ENCODE measurements at regions not wholly inside any gene's neighbourhood (a gene's known extent, or its start where the extent isn't known, plus 50 kb on each side); places are given as distances from the start of the nearest gene placed in this dataset.
"Not testable (repeated sequence)": the region's sequence is repeated elsewhere in the genome, so short reads cannot be mapped to it uniquely, and the experiment has no call there.

GRCh38 chr6:144896871-144897270 lies 611.7 kb downstream of the UTRN start:
- no peak for DNase-seq

- DNase-seq = no peak
These were observed 612.3 kb downstream of the UTRN start for GRCh38 chr6:144897441-144897921.

- DNase-seq = no peak
These were observed 613.0 kb downstream of the UTRN start for GRCh38 chr6:144898052-144898689.

- no peak for DNase-seq
These were observed 613.6 kb downstream of the UTRN start for GRCh38 chr6:144898741-144899140.

GRCh38 chr6:144899161-144899560 lies 614.0 kb downstream of the UTRN start:
- DNase-seq = no peak

GRCh38 chr6:144901412-144901811 lies 616.3 kb downstream of the UTRN start:
- DNase-seq = no peak

GRCh38 chr6:144908004-144908403 lies 622.9 kb downstream of the UTRN start:
- DNase-seq = no peak

GRCh38 chr6:144909753-144910285 lies 624.7 kb downstream of the UTRN start:
- DNase-seq = no peak

- no peak for DNase-seq
These were observed 626.2 kb downstream of the UTRN start for GRCh38 chr6:144911322-144911721.

GRCh38 chr6:144912474-144912873 lies 627.3 kb downstream of the UTRN start:
- DNase-seq = no peak

- no peak for DNase-seq
These were observed 632.9 kb downstream of the UTRN start for GRCh38 chr6:144918073-144918472.

GRCh38 chr6:144919560-144919959 lies 634.4 kb downstream of the UTRN start:
- DNase-seq = no peak

- no peak for DNase-seq
These were observed 635.3 kb downstream of the UTRN start for GRCh38 chr6:144920391-144920961.

GRCh38 chr6:144921206-144921975 lies 636.3 kb downstream of the UTRN start:
- DNase-seq = no peak

GRCh38 chr6:144922120-144922722 lies 637.1 kb downstream of the UTRN start:
- DNase-seq = no peak

GRCh38 chr6:144922771-144923490 lies 637.8 kb downstream of the UTRN start:
- not testable (repeated sequence) for DNase-seq

- not testable (repeated sequence) for DNase-seq
These were observed 638.3 kb downstream of the UTRN start for GRCh38 chr6:144923491-144923787.

GRCh38 chr6:144928847-144929246 lies 643.7 kb downstream of the UTRN start:
- no peak for DNase-seq

- no peak for DNase-seq
These were observed 644.1 kb downstream of the UTRN start for GRCh38 chr6:144929262-144929661.

GRCh38 chr6:144931172-144932035 lies 646.3 kb downstream of the UTRN start:
- no peak for DNase-seq

- DNase-seq = no peak
These were observed 647.5 kb downstream of the UTRN start for GRCh38 chr6:144932621-144933020.

- DNase-seq = no peak
These were observed 650.0 kb downstream of the UTRN start for GRCh38 chr6:144935181-144935580.

Measured in activated gamma-delta T cell (primary cell).